CD4-positive, alpha-beta T cell treated with Interferon gamma for 1 hour (primary cell): ENCODE measurements at regions not wholly inside any gene's neighbourhood (a gene's known extent, or its start where the extent isn't known, plus 50 kb on each side); places are given as distances from the start of the nearest gene placed in this dataset.

ENCODE experiments used
- DNase-seq: peaks from one replicate; pipeline ENCODE4 v3.0.0-alpha.2; 2020

DNA sequence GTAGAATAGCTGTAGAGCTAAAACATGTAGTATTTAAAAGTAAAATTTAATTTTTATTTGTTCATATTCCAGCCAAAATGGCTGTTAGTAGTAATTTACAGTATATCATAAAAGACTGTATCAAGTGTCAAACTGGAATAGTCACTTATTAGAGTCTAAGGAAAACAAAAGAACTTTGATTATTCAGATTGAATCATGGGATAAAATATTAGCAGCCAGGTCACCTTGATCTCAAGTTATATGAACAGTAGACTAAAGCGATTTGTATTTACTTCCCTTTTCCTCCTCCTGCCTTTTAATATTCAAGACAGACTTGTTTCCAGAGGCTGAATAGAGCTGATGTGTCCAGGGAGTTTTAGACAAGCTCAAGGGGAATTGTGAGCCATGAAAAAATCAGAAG is 54.4 kb downstream of the PMAIP1 start:
- DNase-seq, result no peak
